Naive B cell (primary cell): ENCODE measurements at regions not wholly inside any gene's neighbourhood (a gene's known extent, or its start where the extent isn't known, plus 50 kb on each side); places are given as distances from the start of the nearest gene placed in this dataset.

ENCODE experiments used
- ATAC-seq, 2 donors: fragments of 150-1000 bp; cut with Tn5 transposase; 2 replicates each; pipeline ENCODE4 v1.10.0; 2021; ENCODE audit warnings: low read depth in 2 of 2, mild to moderate bottlenecking in 2 of 2, moderate library complexity in 2 of 2
- DNase-seq: peaks from one replicate; pipeline ENCODE4 v3.0.0; 2022
- H3K27ac Mint-ChIP-seq, 6 donors: one replicate each; pipeline ENCODE4 v1.8.0; 2020 to 2022; ENCODE audit warnings: mild to moderate bottlenecking in 6 of 6, mixed read lengths in 6 of 6, moderate library complexity in 5 of 6, inconsistent platforms in 2 of 6
- H3K27me3 Mint-ChIP-seq, 3 donors: one replicate each; pipeline ENCODE4 v1.8.0; 2021 to 2022; ENCODE audit warnings: mixed read lengths in 3 of 3, mild to moderate bottlenecking in 1 of 3
- H3K36me3 Mint-ChIP-seq, 2 donors: one replicate each; pipeline ENCODE4 v1.8.0; 2020 to 2022; ENCODE audit warnings: mixed read lengths in 2 of 2, inconsistent platforms in 1 of 2, mild to moderate bottlenecking in 1 of 2
- H3K4me1 Mint-ChIP-seq, 3 donors: one replicate each; pipeline ENCODE4 v1.8.0; 2020 to 2022; ENCODE audit warnings: mixed read lengths in 3 of 3, inconsistent platforms in 1 of 3, mild to moderate bottlenecking in 1 of 3, moderate library complexity in 1 of 3
- H3K4me3 Mint-ChIP-seq, 8 donors: one replicate each; pipeline ENCODE4 v1.8.0; 2020 to 2022; ENCODE audit warnings: mild to moderate bottlenecking in 8 of 8, mixed read lengths in 8 of 8, moderate library complexity in 8 of 8, inconsistent platforms in 2 of 8
- H3K9me3 Mint-ChIP-seq, 7 donors: one replicate each; pipeline ENCODE4 v1.8.0; 2020 to 2022; ENCODE audit warnings: mixed read lengths in 7 of 7, mild to moderate bottlenecking in 5 of 7, inconsistent platforms in 2 of 7, moderate library complexity in 1 of 7

- ATAC-seq (no peak), DNase-seq (no peak)
- H3K4me3 Mint-ChIP-seq, result no peak overlapping the region
- no peaks in the 10 kb centered on the region for H3K4me1 Mint-ChIP-seq
- H3K27ac Mint-ChIP-seq, result no peak overlapping the region
- peaks cover 0 to 1% of the 10 kb centered on the region in 2 donors for H3K36me3 Mint-ChIP-seq
- peaks cover 0 to 8% (median 4%) of the 10 kb centered on the region in 3 donors for H3K27me3 Mint-ChIP-seq
- H3K9me3 Mint-ChIP-seq, result peaks cover under 1 to 10% (median 3%) of the 10 kb centered on the region in 7 donors
Measured at GRCh38 chr7:138226745-138227279, 150.6 kb downstream of the AKR1D1 start.

- H3K4me3 Mint-ChIP-seq, result no peak overlapping the region
- H3K4me1 Mint-ChIP-seq, result no peaks in the 10 kb centered on the region
- H3K27ac Mint-ChIP-seq, result no peak overlapping the region
- H3K36me3 Mint-ChIP-seq, result no peaks in the 10 kb centered on the region
- H3K9me3 Mint-ChIP-seq, result peaks cover 0 to 11% (median 5%) of the 10 kb centered on the region in 7 donors
- DNase-seq (no peak), ATAC-seq (no peak)
- peaks cover 0 to 7% (median 4%) of the 10 kb centered on the region in 3 donors for H3K27me3 Mint-ChIP-seq
Measured at GRCh38 chr7:138228119-138228518, 151.9 kb downstream of the AKR1D1 start.

GRCh38 chr7:138228769-138229168, 152.5 kb downstream of the AKR1D1 start:
- DNase-seq (no peak), ATAC-seq (no peak)
- H3K9me3 Mint-ChIP-seq, result peaks cover 0 to 13% (median 4%) of the 10 kb centered on the region in 7 donors
- H3K27ac Mint-ChIP-seq, result no peak overlapping the region
- peaks cover 0 to 7% (median 4%) of the 10 kb centered on the region in 3 donors for H3K27me3 Mint-ChIP-seq
- no peaks in the 10 kb centered on the region for H3K36me3 Mint-ChIP-seq
- no peak overlapping the region for H3K4me3 Mint-ChIP-seq
- H3K4me1 Mint-ChIP-seq, result no peaks in the 10 kb centered on the region

GRCh38 chr7:138233189-138233588, 156.9 kb downstream of the AKR1D1 start:
- no peak overlapping the region for H3K27ac Mint-ChIP-seq
- ATAC-seq (no peak), DNase-seq (no peak)
- H3K4me3 Mint-ChIP-seq, result no peak overlapping the region
- no peaks in the 10 kb centered on the region for H3K4me1 Mint-ChIP-seq
- peaks cover 0 to 13% (median 4%) of the 10 kb centered on the region in 7 donors for H3K9me3 Mint-ChIP-seq
- H3K27me3 Mint-ChIP-seq, result peaks cover 0 to 7% (median 4%) of the 10 kb centered on the region in 3 donors
- H3K36me3 Mint-ChIP-seq, result no peaks in the 10 kb centered on the region

- H3K36me3 Mint-ChIP-seq, result no peaks in the 10 kb centered on the region
- peaks cover 0 to 13% (median 4%) of the 10 kb centered on the region in 7 donors for H3K9me3 Mint-ChIP-seq
- no peaks in the 10 kb centered on the region for H3K4me1 Mint-ChIP-seq
- peaks cover 0 to 7% (median 4%) of the 10 kb centered on the region in 3 donors for H3K27me3 Mint-ChIP-seq
- H3K27ac Mint-ChIP-seq, result no peak overlapping the region
- H3K4me3 Mint-ChIP-seq, result no peak overlapping the region
- ATAC-seq (no peak), DNase-seq (no peak)
Measured at GRCh38 chr7:138235207-138235606, 158.9 kb downstream of the AKR1D1 start.

- no peaks in the 10 kb centered on the region for H3K4me1 Mint-ChIP-seq
- ATAC-seq (no peak), DNase-seq (no peak)
- no peak overlapping the region for H3K4me3 Mint-ChIP-seq
- no peaks in the 10 kb centered on the region for H3K36me3 Mint-ChIP-seq
- peaks cover 0 to 8% (median 2%) of the 10 kb centered on the region in 7 donors for H3K9me3 Mint-ChIP-seq
- H3K27me3 Mint-ChIP-seq, result no peaks in the 10 kb centered on the region
- H3K27ac Mint-ChIP-seq, result no peak overlapping the region
Measured at GRCh38 chr7:138237995-138238394, 161.7 kb downstream of the AKR1D1 start.

- H3K9me3 Mint-ChIP-seq, result peaks cover 0 to 4% (median 0%) of the 10 kb centered on the region in 7 donors
- ATAC-seq (no peak), DNase-seq (no peak)
- H3K4me3 Mint-ChIP-seq, result no peak overlapping the region
- H3K27me3 Mint-ChIP-seq, result no peaks in the 10 kb centered on the region
- H3K27ac Mint-ChIP-seq, result no peak overlapping the region
- no peaks in the 10 kb centered on the region for H3K4me1 Mint-ChIP-seq
- no peaks in the 10 kb centered on the region for H3K36me3 Mint-ChIP-seq
Measured at GRCh38 chr7:138238734-138239659, 162.7 kb downstream of the AKR1D1 start.

- ATAC-seq, result no peak
- H3K27ac Mint-ChIP-seq, result no peak overlapping the region
- peaks cover 0 to 9% (median 4%) of the 10 kb centered on the region in 7 donors for H3K9me3 Mint-ChIP-seq
- H3K36me3 Mint-ChIP-seq, result peaks cover 8% of the 10 kb centered on the region in 2 donors
- no peaks in the 10 kb centered on the region for H3K4me1 Mint-ChIP-seq
- DNase-seq, result no peak
- no peak overlapping the region for H3K4me3 Mint-ChIP-seq
- no peaks in the 10 kb centered on the region for H3K27me3 Mint-ChIP-seq
Measured at GRCh38 chr7:138243430-138243829, 167.2 kb downstream of the AKR1D1 start.

- peaks cover 8% of the 10 kb centered on the region in 2 donors for H3K36me3 Mint-ChIP-seq
- no peak overlapping the region for H3K27ac Mint-ChIP-seq
- H3K4me3 Mint-ChIP-seq, result no peak overlapping the region
- ATAC-seq (no peak), DNase-seq (no peak)
- no peaks in the 10 kb centered on the region for H3K27me3 Mint-ChIP-seq
- H3K9me3 Mint-ChIP-seq, result peaks cover 0 to 9% (median 4%) of the 10 kb centered on the region in 7 donors
- H3K4me1 Mint-ChIP-seq, result no peaks in the 10 kb centered on the region
Measured at GRCh38 chr7:138243836-138244235, 167.6 kb downstream of the AKR1D1 start.

- H3K27me3 Mint-ChIP-seq, result no peaks in the 10 kb centered on the region
- peaks cover 0 to 9% (median 4%) of the 10 kb centered on the region in 7 donors for H3K9me3 Mint-ChIP-seq
- H3K4me1 Mint-ChIP-seq, result no peaks in the 10 kb centered on the region
- no peak for ATAC-seq
- H3K4me3 Mint-ChIP-seq, result no peak overlapping the region
- no peak overlapping the region for H3K27ac Mint-ChIP-seq
- H3K36me3 Mint-ChIP-seq, result peaks cover 8% of the 10 kb centered on the region in 2 donors
- DNase-seq, result no peak
Measured at GRCh38 chr7:138244606-138245005, 168.3 kb downstream of the AKR1D1 start.

GRCh38 chr7:138245216-138245615, 169.0 kb downstream of the AKR1D1 start:
- DNase-seq, result no peak
- H3K27me3 Mint-ChIP-seq, result no peaks in the 10 kb centered on the region
- H3K4me1 Mint-ChIP-seq, result no peaks in the 10 kb centered on the region
- H3K9me3 Mint-ChIP-seq, result peaks cover 0 to 9% (median 4%) of the 10 kb centered on the region in 7 donors
- no peak overlapping the region for H3K27ac Mint-ChIP-seq
- peaks cover 8% of the 10 kb centered on the region in 2 donors for H3K36me3 Mint-ChIP-seq
- ATAC-seq, result no peak
- no peak overlapping the region for H3K4me3 Mint-ChIP-seq

- H3K9me3 Mint-ChIP-seq, result peaks cover 0 to 9% (median 4%) of the 10 kb centered on the region in 7 donors
- H3K27me3 Mint-ChIP-seq, result no peaks in the 10 kb centered on the region
- ATAC-seq, result no peak
- H3K4me1 Mint-ChIP-seq, result no peaks in the 10 kb centered on the region
- H3K36me3 Mint-ChIP-seq, result peaks cover 8% of the 10 kb centered on the region in 2 donors
- DNase-seq, result no peak
- no peak overlapping the region for H3K27ac Mint-ChIP-seq
- no peak overlapping the region for H3K4me3 Mint-ChIP-seq
Measured at GRCh38 chr7:138245682-138246081, 169.4 kb downstream of the AKR1D1 start.

GRCh38 chr7:138246428-138246827, 170.2 kb downstream of the AKR1D1 start:
- Mint-ChIP-seq H3K27ac (no peak overlapping the region), H3K4me3 (no peak overlapping the region), H3K36me3 (peaks cover 8% of the 10 kb centered on the region in 2 donors), H3K4me1 (no peaks in the 10 kb centered on the region), H3K9me3 (peaks cover 0 to 9% (median 4%) of the 10 kb centered on the region in 7 donors), H3K27me3 (no peaks in the 10 kb centered on the region)
- ATAC-seq (no peak), DNase-seq (no peak)

GRCh38 chr7:138247081-138247480, 170.8 kb downstream of the AKR1D1 start:
- Mint-ChIP-seq H3K4me3 (no peak overlapping the region), H3K36me3 (peaks cover 8% of the 10 kb centered on the region in 2 donors), H3K4me1 (no peaks in the 10 kb centered on the region), H3K27me3 (no peaks in the 10 kb centered on the region), H3K9me3 (peaks cover 0 to 9% (median 4%) of the 10 kb centered on the region in 7 donors), H3K27ac (no peak overlapping the region)
- DNase-seq (no peak), ATAC-seq (no peak)
